RWPE1 (cell line): ENCODE measurements at regions not wholly inside any gene's neighbourhood (a gene's known extent, or its start where the extent isn't known, plus 50 kb on each side); places are given as distances from the start of the nearest gene placed in this dataset.
A peak's percentile ranks its signal among the peaks of the same experiment; 100 is the strongest.

Experiments
- CTCF ChIA-PET: fragments of 350-600 bp; sonication (Branson Sonifier 250); formaldehyde crosslinking; extraction: SDS; loops from one replicate; lab custom pipeline; 2021; lab: Yijun Ruan, JAX
- POLR2A ChIA-PET: fragments of 400-600 bp; formaldehyde crosslinking; extraction: SDS; loops from one replicate; lab custom pipeline; 2020; ENCODE audit warnings: antibody characterized with exemption; ENCODE audit not compliant: low non-redundant PET; lab: Yijun Ruan, JAX
- DNase-seq: peaks from one replicate; pipeline ENCODE4 v3.0.0; 2012; ENCODE audit warnings: low spot score
- H3K27ac ChIP-seq: fragments of 450-650 bp; 2 replicates; pipeline ENCODE4 v1.5.1; 2017
- TF ChIP-seq, protein P1 (sequence below): fragments of 450-650 bp; conservative IDR thresholded peaks from 2 replicates; pipeline ENCODE4 v1.5.1; 2017; ENCODE audit warnings: low read depth, mild to moderate bottlenecking

DNA sequence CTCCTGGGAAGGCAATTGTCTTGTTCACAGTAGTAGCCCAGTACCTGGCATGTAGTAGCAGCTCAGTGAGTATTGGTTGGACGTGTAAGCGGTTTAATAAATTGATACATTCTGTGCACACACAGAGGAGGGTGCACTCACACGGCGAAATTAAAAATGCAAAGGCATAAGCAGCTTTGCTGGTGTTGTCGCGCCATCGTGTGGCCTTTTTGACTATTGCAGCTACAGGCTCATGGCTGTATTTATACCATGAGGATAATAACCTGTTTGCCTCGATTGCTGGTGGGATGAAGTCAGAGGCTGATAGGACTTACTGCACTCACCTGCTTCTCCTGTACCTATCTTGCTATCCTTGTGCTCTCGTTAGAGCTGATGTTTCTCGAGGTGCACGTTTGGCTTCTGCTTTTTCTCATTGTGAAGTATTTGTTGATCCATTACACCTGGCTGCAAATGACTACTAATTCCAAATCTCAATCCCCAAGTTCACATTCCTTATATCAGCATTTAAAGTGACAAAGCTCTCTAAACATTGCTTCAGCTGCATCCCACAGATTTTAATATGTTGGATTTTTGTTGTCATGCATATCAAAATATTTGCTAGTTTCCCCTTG lies 61.5 kb downstream of the TBXT start:
- peak; percentile 52 for DNase-seq
- ChIA-PET CTCF (interaction anchor here (0.6 to 1.2 kb wide), 11 partner anchors 13 to 666 kb away, joined by 3 to 18 read pairs (median 3); no protein-coding TSS in a partner anchor), POLR2A (no interaction called here)
- H3K27ac ChIP-seq = no peak overlapping the region
- TF ChIP-seq, protein P1, sequence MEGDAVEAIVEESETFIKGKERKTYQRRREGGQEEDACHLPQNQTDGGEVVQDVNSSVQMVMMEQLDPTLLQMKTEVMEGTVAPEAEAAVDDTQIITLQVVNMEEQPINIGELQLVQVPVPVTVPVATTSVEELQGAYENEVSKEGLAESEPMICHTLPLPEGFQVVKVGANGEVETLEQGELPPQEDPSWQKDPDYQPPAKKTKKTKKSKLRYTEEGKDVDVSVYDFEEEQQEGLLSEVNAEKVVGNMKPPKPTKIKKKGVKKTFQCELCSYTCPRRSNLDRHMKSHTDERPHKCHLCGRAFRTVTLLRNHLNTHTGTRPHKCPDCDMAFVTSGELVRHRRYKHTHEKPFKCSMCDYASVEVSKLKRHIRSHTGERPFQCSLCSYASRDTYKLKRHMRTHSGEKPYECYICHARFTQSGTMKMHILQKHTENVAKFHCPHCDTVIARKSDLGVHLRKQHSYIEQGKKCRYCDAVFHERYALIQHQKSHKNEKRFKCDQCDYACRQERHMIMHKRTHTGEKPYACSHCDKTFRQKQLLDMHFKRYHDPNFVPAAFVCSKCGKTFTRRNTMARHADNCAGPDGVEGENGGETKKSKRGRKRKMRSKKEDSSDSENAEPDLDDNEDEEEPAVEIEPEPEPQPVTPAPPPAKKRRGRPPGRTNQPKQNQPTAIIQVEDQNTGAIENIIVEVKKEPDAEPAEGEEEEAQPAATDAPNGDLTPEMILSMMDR = peak; percentile 85

GRCh38 chr6:166105341-166106075 lies 62.1 kb downstream of the TBXT start:
- CTCF ChIA-PET = interaction anchor here (0.6 to 1.2 kb wide), 8 partner anchors 12 to 665 kb away, joined by 3 to 18 read pairs (median 4); no protein-coding TSS in a partner anchor
- POLR2A ChIA-PET = no interaction called here

DNA sequence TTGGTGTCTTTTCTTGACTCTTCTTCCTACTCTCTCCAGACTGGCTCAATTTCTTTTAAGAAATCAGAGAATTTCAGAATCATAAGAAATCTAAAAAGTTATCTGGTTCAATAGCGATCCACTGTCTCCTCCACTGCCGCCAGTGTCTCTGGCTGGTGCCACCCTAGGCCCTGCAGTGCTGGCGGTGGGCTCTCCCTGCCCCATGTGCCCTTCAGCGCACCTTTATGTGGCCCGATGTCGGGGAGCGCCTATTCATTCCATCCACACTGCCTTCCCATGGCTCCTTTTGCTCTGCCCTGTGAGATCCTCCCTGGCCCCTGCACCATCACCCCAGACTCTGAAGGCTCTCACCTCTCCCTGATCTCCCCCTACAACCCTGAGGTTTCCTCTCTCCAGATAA lies 62.8 kb downstream of the TBXT start:
- TF ChIP-seq, protein P1 = no peak
- POLR2A ChIA-PET = no interaction called here
- H3K27ac ChIP-seq = no peak overlapping the region
- no peak for DNase-seq
- CTCF ChIA-PET = interaction anchor here (0.6 to 0.7 kb wide), 2 partner anchors 85 to 220 kb away, joined by 3 to 4 read pairs; no protein-coding TSS in a partner anchor

More at GRCh38 chr6:166105341-166106075, 62.1 kb downstream of the TBXT start:
- TF ChIP-seq, protein P1 = no peak
- no peak overlapping the region for H3K27ac ChIP-seq
- no peak for DNase-seq

- POLR2A ChIA-PET = no interaction called here
- CTCF ChIA-PET = interaction anchor here (0.7 kb wide), 1 partner anchor 84 kb away, joined by 4 read pairs; no protein-coding TSS in a partner anchor
- no peak for DNase-seq
- TF ChIP-seq, protein P1 = no peak
- no peak overlapping the region for H3K27ac ChIP-seq
Measured at GRCh38 chr6:166104107-166104506, 63.5 kb downstream of the TBXT start.

GRCh38 chr6:166101819-166102419 lies 65.7 kb downstream of the TBXT start:
- POLR2A ChIA-PET = no interaction called here
- DNase-seq = no peak
- TF ChIP-seq, protein P1 = no peak
- CTCF ChIA-PET = no interaction called here
- H3K27ac ChIP-seq = no peak overlapping the region

DNA sequence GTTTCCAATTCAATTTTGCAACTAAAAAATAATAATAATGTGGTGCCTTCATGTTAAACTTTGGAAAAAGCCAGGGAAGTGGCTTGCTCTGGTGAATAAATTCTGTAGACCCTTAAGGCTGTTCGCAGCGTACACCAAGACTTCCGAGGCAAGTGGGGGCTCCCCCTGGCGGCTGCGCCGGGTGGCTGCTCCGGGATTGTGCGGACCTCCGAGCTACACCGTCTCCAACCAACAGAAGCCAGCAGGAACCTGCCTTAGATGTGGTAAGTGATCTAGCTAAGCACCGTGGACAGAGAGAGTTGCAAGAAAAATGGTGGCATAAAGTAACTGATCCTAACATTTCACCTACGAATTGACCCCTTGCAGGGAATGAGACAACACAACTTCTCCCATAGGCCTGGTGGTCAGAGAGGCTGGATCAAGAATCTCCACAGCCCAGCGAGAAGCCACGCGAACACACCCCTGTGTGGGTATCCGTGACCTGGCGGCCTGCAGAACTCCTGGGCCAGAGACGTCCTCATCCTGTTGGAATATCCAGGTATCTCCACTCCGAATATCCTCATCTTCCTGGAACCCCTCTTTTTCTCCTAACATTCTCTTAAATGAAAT lies 69.6 kb downstream of the TBXT start:
- DNase-seq = peak; percentile 38
- CTCF ChIA-PET = interaction anchor here (0.6 to 1.7 kb wide), 3 partner anchors 209 to 523 kb away, joined by 4 to 8 read pairs (median 6); no protein-coding TSS in a partner anchor

More for the DNA sequence above, 69.6 kb downstream of the TBXT start:
- no peak overlapping the region for H3K27ac ChIP-seq
- TF ChIP-seq, protein P1 = peak; percentile 58
- POLR2A ChIA-PET = no interaction called here
